HG02870 (cell line): ENCODE measurements at regions not wholly inside any gene's neighbourhood (a gene's known extent, or its start where the extent isn't known, plus 50 kb on each side); places are given as distances from the start of the nearest gene placed in this dataset.

Source experiments
- ATAC-seq: cut with Tn5 transposase; IDR thresholded peaks from one replicate; pipeline ENCODE4 v1.9.1; 2021; ENCODE audit warnings: mild to moderate bottlenecking, moderate library complexity; ENCODE audit not compliant: unreplicated experiment

DNA sequence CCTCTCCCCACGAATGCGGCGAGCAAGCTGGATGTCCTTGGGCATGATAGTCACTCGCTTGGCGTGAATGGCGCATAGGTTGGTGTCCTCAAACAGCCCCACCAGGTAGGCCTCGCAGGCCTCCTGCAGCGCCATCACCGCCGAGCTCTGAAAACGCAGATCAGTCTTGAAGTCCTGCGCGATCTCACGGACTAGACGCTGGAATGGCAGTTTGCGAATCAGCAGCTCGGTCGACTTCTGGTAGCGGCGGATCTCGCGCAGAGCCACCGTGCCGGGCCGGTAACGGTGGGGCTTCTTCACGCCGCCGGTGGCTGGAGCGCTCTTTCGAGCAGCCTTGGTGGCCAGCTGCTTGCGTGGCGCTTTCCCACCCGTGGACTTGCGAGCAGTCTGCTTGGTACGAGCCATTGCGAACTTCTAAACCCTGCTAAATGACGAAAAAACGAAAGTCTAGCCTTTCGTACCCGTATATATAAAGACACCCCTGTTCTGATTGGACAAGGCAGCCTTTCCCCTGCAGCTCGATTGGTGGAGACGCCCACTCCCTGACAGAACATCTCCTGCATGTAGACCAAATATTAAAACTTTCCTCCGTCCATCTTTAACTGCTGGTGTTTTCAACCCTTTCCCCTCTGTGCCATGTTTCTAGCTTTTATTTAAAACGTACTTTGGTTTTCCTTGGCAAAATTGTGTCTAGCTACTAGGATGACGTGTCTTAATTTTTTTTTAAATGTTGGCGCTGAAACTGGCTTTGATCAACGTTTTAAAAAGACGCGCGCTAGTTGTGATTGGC, 109.8 kb downstream of the HFE start:
- peak; percentile 42 for ATAC-seq

DNA sequence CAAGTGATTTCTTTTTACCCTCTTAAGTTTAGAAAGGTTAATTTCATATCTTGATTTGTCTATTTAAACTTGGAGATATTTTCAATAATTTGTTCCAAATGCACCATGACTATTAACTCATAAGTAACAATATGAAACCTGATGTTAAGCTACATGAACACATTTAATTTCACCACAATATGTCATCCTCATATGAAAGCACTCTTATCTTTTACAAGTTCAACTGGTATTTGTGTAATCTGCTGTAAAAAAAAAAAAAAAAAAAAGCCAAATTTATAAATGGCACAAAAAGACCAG, 110.4 kb downstream of the HFE start:
- ATAC-seq, result no peak

DNA sequence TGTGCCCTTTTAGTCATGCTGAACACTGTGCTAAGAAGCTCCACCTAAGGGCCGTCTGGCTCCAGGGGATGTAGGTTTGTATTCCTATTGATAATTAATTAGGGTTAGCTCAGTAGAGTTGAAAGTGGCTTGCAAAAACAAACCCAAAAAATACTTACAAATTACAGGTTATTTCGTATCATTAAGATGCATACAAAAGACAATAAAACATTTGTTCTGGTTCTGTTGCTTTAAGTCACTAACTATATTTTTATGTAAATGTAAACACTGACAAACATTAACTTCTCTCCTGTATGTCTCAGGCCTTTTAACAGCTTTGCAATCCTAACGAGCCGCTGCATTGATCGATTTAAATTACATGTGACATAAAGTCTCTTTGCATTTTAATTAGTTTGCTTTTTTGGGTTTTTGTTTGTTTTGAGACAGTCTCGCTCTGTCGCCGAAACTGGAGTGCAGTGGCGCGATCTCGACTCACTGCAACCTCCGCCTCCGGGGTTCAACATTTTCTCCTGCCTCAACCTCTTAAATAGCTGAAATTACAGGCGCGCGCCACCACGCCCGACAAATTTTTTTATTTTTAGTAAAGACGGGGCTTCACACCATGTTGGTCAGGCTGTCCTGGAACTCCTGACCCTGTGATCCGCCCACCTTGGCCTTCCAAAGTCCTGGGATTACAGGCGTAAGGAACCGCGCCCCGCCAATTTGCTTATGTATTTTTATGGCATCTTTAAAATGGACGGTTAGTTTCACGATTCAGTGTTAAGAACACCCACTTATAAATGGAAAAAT, 110.9 kb downstream of the HFE start:
- ATAC-seq, result no peak

DNA sequence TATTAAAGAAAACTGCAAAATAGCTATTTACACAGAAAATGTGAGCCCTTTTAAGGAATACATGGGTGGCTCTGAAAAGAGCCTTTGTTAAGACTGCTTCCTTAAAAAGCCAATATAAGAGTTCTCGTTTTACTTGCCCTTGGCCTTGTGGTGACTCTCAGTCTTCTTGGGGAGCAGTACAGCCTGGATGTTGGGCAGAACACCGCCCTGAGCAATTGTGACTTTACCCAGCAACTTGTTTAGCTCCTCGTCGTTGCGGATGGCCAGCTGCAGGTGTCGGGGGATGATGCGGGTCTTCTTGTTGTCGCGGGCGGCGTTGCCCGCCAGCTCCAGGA, 111.5 kb downstream of the HFE start:
- ATAC-seq, result peak; percentile 1

DNA sequence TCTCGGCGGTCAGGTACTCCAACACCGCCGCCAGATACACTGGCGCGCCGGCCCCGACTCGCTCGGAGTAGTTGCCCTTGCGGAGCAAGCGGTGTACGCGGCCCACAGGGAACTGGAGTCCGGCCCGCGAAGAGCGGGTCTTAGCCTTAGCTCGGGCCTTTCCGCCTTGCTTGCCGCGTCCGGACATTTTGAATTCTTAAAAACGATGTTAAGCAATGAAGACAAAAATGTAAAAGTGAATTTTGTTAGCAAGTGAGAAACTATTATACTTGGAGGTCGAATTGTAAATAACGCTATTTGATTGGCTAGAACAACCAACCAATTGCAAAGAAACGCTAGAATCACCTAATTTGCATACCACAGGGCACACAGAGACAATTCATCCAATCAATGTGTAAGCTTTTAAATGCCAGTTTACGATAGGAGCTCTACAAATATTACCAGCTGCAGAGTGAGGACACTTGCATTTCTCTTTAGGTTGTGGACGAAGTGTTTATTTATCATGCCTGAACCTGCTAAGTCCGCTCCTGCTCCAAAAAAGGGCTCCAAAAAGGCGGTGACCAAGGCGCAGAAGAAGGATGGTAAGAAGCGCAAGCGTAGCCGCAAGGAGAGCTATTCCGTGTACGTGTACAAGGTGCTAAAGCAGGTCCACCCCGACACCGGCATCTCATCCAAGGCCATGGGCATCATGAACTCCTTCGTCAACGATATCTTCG, 112.0 kb downstream of the HFE start:
- ATAC-seq, result peak; percentile 55

DNA sequence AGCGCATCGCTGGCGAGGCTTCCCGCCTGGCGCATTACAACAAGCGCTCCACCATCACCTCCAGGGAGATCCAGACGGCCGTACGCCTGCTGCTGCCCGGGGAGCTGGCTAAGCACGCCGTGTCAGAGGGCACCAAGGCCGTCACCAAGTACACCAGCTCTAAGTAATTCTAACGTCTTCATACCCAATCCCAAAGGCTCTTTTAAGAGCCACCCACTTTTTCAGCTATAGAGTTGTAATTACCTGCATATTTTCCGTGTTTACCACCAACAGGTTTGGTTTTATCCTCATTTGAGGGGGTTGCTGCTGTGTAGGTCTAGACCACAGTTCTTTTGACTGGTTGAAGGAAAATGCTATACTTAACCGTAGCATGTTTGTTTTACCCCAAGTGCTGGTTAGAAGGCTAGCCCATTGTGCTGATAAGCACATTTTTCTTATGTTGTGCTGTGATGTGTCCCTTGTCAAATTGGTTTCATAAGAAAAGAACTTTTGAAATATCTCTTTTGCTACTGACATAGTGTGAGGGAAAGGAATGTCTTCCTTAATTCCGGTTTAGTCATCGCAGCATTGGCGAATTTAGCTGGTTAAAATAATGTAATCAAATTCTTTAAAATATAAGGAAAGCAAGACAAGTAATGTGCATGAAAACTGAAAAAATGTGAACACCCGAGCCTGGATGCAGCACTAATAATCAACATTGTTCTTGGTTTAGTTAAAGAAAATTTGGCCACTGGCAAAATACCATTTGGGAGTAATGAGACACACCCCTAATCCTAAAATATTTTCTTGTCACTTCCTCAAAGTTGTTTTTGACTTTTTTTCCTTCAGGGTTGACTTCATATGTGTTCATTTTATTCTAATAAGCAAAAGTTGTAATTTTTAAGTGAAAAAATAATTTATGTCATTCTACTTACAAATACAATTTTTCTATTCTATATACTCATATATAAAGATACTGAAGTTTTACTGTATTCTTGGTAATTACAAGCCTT, 112.8 kb downstream of the HFE start:
- no peak for ATAC-seq

DNA sequence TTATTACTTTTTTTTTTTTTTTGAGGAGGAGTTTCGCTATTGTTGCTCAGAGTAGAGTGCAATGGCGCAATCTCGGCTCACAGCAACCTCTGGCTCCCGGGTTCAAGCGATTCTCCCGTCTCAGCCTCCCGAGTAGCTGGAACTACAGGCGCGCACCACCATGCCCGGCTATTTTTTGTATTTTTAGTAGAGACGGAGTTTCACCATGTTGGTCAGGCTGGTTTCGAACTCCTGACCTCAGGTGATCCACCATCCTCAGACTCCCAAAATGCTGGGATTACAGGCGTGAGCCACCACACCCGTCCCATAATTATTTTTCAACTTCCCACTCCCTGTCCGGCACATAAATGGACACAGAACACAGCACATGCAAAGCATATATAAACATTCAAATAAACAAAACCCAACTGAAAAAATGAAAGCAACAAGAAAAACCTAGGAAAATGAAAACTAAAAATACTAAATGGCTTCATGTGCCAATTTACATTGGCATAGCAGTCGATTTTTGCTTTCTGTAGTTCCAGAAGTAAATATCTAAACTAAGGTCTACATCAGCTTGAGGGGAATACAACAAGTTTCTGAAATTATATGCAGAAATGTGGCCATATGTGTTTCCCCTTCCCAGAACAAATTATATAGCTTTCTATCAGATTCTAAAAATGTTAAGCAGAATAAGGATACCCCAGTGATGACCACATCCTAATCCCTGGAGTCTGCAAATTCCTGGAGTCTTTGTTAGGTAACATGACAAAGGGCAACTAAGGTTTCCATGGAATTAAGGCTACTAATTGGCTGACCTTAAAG, 113.9 kb downstream of the HFE start:
- no peak for ATAC-seq

DNA sequence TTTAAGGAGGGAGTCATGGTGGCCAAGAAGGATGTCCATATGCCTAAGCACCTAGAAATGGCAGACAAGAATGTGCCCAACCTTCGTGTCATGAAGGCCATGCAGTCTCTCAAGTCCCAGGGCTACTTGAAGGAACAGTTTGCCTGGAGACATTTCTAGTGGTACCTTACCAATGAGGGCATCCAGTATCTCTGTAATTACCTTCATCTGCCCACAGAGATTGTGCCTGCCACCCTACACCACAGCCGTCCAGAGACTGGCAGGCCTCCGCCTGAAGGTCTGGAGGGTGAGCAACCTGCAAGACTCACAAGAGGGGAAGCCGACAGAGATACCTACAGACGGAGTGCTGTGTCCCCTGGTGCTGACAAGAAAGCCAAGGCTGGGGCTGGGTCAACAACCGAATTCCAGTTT, 115.0 kb downstream of the HFE start:
- no peak for ATAC-seq

DNA sequence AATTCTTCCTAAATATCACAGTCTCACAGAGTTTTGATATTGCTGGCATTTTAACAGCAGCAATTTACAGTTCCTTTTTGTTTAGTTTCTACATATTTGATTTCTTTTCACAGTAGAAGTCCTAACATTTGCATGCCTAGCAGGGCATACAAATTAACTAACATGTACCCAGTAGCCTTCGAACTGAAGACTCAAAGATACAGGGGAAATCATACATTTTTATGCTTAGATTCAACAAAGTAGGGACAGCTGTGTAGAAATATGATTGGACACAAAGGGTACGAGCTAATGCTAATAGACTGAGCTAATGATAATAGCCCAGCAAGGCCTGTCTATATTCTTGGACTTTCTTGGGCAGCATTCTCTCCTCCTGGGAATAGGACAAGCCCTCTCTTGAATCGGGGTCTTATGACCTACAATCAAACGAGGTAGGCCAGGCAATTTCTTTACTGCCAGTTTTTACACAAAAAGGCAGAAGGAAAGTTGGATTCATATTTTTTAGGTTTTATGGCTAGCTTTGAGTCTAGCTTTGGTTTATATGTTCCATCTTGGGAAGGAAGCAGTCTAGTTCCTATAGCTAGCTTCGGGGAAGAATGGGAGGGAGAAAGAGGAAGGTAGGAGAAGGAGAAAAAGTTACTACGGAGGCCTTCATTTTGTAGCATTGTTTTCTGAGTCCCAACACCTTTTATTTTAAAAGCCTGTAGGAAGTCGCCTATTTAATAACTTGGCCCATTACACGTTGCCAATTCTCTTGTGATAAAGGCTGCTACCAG, 115.8 kb downstream of the HFE start:
- ATAC-seq, result no peak

DNA sequence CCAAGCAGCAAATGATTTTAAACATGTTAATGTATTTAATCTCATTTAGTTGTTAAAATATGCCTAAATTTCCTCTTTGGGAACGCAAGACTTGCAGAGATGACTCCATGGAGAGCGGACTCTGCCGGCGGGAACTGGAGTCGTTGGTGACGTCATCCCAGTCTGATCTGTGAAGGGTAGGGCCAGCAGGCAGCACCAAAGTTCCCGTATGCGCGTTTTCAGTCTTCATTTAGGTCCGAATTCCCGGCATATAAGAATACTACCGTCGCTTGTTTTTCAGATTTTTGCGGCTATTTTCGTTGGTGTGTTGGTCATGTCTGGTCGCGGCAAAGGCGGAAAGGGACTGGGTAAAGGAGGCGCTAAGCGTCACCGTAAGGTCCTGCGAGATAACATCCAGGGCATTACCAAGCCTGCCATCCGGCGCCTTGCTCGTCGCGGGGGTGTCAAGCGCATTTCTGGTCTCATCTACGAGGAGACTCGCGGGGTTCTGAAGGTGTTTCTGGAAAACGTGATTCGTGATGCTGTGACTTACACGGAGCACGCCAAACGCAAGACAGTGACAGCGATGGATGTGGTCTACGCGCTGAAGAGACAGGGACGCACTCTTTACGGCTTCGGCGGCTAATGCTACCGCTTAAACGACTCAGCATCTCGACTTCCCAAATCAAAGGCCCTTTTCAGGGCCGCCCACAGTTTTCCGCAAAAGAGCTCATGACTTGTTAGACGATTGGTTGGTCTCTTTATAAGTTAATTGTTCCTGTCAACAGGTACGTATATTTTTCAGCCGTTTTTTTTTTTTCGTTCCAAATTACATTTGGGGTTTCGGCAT, 117.3 kb downstream of the HFE start:
- ATAC-seq, result peak; percentile 52

DNA sequence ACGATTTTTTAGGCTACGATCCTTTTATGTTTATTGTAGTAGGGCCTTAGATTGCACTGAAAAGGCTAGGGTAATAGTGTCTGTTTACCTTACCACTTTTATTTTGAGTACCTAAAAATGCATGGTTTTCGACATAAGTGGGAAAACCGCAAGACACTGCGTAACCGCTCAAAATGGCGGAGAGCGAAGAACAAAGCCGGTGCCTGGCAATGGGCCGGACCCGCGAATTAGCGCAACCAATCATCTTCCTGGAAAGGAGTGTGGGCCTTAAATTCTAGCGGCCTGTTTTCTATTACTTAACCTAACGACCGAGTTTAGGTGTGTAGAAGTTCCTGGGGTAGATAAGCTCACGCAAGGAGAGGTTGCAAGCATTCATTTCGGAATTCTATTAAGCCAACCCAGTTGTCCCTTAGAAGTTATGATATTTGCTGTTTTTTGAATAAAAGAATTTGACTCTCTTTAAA, 118.0 kb downstream of the HFE start:
- peak; percentile 39 for ATAC-seq

DNA sequence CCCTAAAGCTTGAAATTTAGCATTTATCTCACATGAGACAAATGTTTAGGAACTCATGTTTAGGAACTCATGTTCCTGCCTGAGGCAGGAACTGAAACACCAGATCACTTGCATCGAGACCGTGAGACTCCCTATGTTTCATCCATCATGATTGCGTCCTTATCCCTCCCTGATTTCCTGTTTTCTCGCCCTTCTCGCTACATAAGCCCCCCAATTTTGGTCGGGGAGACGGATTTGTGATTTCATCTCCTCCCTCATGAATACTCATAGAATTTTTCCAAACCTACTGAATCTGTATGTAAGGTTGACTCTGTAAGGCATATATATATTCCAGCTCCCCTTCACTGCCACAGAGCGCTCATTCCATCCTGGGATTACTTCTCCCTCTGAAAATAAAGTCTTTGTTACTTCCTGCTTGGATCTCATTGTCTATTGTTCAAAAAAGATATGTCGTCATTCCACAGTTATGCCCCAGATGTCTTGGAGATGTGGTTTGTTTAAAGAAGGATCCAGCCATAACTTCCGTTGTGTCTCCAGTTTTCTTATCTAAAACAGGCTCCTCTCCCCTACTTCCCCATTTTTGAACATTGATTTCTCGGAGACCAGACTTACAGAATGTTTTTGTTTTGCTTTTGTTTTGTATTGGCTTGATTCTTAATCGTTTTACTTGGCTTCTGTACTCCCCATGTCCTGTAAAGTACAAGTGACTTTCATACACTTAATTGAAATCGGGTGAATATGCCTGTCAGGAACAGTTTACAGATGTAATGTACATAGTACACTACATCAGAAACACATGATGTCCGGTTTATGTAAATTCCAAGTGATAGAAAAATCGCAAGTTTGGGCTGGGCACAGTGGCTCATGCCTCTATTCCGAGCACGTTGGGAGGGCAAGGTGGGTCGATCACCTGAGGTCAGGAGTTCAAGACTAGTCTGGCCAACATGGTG, 118.7 kb downstream of the HFE start:
- ATAC-seq, result no peak

DNA sequence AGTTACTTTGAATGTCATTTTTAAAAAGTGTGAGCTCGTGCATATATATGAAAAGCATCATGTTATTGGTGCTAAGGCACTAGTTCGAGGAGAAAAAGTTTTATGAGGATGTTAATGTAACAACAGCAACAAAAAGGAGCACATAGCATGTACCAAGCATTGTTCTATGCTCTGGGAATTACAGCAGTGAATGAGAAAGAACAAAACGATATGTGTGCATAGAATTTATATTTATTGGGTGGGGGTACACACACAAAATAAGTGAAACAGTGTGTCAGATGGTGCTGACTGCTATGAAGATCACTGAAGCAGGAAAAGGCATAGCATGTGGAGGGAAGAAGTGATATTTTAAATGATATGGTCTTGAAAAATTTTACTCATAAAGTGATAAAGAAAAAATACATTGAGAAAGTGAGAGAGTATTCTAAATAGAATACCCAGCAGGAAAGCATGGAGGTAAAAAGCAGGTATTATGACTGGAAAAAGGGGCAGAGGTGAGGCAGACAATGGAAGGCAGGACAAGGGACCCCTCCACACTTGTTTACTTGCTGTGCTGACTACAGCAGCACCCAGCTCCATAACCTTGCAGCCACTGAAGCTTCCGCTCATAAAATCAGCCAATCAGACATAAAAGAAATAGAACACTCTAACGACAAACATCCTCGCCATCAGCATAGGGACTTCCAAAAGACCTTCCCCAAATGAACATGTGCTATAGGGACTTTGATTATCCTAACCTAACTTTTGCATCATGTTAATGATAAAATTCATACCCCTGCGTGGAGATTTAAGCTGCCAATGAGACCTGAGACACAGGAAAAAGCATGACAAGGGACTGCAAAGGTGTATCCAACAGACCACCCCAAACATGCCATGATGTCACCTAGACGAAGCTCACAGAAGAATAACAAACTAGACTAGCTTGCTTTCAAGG, 119.9 kb downstream of the HFE start:
- no peak for ATAC-seq

DNA sequence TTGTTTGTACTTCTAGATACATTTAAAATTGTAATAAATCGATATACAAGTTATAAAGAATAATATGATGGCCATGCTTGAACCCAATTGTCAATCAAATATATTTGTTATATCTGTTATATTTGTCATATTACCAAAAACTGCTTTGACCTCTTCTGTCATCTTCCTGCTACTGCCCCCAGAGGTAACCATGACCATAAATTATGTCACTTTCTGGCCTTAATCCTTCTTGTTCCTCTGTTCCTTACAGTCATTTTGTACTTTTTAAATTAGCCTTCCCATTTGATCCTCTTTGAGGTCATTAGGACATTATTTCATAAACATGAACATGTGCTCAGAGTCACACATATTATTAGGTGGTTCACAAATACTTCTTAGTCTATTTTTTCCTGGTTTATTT, 124.7 kb downstream of the HFE start:
- no peak for ATAC-seq

DNA sequence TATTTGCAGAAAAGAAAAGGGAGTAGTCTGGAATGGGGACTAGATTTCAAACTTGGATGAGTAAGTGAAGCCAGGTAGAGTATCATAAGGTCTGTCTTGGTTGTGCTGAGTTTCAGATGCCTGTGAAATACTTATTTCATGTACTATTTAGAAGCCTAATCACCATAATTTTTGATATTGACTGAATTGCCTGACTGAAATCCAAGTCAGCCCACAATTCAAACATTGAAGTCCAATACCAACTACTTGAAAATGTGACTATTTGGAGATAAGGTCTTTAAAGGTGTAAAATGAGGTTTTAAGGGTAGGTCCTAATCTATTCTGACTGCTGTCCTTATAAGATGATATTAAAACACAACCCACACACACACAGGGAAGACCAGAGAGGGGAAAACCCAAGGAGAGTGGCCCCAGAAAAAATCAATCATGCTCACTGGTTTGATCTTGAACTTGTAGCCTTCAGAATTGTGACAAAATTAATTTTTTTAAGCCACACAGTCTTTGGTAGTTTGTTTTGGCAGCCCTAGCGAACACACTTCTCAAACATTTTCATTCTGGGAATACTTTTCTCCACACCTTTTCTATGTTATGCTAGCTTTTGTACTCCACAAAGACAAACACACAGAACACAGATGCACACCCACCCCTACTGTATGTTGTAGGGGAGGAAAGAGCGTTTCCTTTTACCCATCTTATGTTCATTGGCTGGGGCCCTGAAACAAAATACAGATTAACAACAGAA, 126.3 kb downstream of the HFE start:
- no peak for ATAC-seq
